ENCODE measurements at regions not wholly inside any gene's neighbourhood (a gene's known extent, or its start where the extent isn't known, plus 50 kb on each side); places are given as distances from the start of the nearest gene placed in this dataset.

DNA sequence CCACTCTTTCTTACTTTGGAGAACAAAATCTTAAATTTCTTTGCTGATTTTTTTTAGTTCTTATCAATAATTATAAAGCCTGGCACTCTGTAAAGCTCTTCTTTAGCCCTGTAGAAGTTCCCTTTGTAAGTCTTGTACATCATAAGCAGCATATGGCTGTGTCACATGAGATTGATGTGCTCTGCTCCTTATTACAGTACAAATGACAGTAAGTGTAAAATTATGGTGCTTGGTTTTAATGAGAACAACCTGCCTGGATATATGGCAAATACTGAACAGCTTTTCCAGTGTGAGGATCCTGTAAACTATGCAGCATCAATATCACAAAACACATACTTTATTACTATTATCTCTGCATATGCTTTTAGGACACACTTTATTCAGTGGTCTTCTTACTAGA is 145.9 kb upstream of the GNPDA2 start:
- TF ChIP-seq, protein P1, sequence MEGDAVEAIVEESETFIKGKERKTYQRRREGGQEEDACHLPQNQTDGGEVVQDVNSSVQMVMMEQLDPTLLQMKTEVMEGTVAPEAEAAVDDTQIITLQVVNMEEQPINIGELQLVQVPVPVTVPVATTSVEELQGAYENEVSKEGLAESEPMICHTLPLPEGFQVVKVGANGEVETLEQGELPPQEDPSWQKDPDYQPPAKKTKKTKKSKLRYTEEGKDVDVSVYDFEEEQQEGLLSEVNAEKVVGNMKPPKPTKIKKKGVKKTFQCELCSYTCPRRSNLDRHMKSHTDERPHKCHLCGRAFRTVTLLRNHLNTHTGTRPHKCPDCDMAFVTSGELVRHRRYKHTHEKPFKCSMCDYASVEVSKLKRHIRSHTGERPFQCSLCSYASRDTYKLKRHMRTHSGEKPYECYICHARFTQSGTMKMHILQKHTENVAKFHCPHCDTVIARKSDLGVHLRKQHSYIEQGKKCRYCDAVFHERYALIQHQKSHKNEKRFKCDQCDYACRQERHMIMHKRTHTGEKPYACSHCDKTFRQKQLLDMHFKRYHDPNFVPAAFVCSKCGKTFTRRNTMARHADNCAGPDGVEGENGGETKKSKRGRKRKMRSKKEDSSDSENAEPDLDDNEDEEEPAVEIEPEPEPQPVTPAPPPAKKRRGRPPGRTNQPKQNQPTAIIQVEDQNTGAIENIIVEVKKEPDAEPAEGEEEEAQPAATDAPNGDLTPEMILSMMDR (IDR thresholded peaks at IDR 0.05; ENCODE audit: borderline replicate concordance, insufficient read depth, low read depth, low read length): no peak
- no peak overlapping the region for H3K4me3 ChIP-seq (ENCODE audit: low read depth, low read length)

DNA sequence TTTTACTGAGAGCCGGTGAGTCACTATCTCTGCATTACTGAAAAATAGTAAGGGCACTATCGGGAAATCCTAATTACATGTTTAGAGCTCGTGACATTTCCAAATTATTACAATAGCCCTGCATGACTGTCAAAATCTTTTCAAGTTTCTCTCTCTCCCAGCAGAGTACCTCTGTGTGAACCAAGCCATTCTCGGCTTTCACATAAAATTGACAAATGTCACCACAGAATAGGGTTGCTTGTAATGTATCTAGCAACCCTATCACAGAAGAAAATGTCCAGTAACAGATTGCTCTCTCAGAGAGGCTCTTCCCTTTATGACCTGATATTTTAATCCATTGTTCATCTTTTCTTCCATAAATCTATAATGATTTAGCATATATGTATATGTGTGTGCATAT is 144.8 kb upstream of the GNPDA2 start:
- H3K4me3 ChIP-seq (ENCODE audit: low read depth, low read length): no peak overlapping the region
- TF ChIP-seq, protein P1 (IDR thresholded peaks at IDR 0.05; ENCODE audit: borderline replicate concordance, insufficient read depth, low read depth, low read length): no peak

DNA sequence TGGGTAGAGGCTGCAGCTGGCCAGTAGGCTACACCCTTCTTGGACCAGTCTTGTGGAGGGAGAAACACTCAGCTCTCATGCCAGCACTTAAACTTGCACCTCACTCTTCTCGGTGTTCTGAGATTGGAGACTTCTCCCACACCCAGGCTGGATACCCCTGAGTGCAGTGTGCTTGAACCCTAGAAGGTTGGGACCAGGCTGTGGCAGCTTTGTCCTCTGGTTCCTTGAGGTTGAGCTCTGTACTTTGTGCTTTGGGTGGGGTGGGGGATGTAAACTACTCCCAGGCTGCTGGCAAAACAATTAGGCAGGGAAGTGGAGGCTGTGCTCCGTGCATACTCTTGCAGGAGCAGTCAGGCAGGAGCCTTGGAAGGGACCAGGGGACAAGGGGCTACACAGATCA is 143.6 kb upstream of the GNPDA2 start:
- H3K4me3 ChIP-seq (ENCODE audit: low read depth, low read length): no peak overlapping the region
- TF ChIP-seq, protein P1 (IDR thresholded peaks at IDR 0.05; ENCODE audit: borderline replicate concordance, insufficient read depth, low read depth, low read length): no peak

DNA sequence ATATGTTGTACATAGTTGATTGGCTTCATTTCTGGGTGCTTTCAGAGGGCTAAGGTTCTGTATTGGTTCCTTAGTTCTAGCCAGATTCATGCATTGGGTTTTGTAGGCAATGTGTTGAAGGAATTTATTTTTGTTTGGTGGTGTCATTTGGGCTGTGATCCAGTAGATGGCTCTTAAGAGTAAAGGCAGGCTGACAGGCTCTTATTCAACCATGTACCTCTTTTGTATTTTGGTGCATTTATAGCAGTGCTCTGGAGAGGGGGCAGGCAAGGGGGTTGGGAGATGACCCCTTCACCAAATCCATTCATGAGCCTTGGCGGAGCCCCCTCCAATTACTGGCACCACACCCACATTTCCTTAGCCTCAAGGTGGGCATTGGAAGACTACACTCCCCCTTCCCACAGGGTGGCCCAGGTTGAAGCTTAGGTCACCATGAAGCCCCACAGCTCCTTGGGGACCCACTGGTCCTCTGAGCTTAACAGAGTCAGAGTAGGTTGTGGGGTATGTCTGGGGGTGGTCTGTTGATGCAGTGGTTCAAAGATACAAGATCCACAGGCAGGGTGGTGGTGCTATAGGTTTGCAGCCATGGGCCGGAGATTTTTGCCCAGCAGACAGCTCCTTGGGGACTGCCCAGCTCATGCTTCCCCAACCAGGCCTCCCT is 143.0 kb upstream of the GNPDA2 start:
- no peak overlapping the region for H3K4me3 ChIP-seq (ENCODE audit: low read depth, low read length)
- TF ChIP-seq, protein P1 (IDR thresholded peaks at IDR 0.05; ENCODE audit: borderline replicate concordance, insufficient read depth, low read depth, low read length): no peak

DNA sequence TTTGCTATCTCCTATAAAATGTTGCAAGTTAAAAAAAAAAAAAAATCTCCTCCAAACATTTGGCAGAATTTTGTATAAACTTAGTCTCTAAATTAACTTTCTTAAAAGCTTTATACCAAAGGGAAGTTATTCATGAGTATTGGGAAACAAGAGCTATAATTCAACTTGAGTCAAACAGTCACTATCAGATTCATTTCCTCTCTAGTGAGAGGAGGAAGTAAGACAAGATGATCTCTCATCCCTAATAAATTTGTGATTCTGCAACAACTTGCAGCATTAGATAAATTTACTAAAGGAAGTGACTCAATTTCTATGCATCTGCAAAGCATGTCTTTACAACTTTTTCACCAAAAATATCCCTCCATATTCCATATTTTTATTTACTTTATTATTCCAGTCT is 135.4 kb upstream of the GNPDA2 start:
- TF ChIP-seq, protein P1 (IDR thresholded peaks at IDR 0.05; ENCODE audit: borderline replicate concordance, insufficient read depth, low read depth, low read length): no peak
- H3K4me3 ChIP-seq (ENCODE audit: low read depth, low read length): no peak overlapping the region

DNA sequence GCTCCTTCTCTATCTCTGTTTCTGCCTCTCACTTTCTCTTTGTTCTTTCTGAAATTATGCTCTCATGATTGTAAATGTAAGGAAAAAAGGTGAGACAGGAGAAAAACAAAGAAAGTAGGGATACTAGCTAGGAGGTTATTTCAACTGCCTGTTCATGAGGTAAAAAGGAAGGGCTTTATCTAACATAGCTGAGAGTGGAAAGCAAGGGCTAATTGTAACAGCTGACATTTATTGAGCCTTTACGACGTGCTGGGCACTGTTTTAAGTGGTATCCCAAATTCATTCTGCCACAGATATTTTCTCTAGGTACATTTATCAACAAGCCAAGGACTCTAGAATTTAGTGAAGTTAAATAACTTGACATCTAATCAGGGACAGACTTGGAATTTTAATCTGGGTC is 133.1 kb upstream of the GNPDA2 start:
- no peak overlapping the region for H3K4me3 ChIP-seq (ENCODE audit: low read depth, low read length)
- TF ChIP-seq, protein P1 (IDR thresholded peaks at IDR 0.05; ENCODE audit: borderline replicate concordance, insufficient read depth, low read depth, low read length): no peak

DNA sequence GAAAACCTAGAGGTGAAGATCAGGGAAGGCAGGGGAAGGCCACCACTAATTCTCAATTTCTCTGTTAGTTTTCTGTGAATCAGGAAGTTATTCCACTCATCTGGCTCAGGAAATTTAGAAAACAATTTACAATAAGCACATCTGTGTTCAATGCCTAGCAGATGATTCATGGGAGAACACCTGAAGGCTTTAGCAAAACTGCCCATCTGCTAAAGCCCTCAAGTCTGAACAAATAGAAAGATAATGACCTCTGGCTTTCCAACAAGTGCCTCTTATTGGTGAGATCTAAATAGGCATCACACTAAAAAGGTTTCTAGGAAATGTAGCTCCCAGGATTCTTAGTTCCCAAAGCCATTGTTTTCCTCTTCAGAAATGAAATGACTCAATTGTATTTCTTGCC is 122.1 kb upstream of the GNPDA2 start:
- TF ChIP-seq, protein P1 (IDR thresholded peaks at IDR 0.05; ENCODE audit: borderline replicate concordance, insufficient read depth, low read depth, low read length): no peak
- H3K4me3 ChIP-seq (ENCODE audit: low read depth, low read length): no peak overlapping the region
